PC-9 (cell line): ENCODE measurements at regions not wholly inside any gene's neighbourhood (a gene's known extent, or its start where the extent isn't known, plus 50 kb on each side); places are given as distances from the start of the nearest gene placed in this dataset.

ENCODE experiments used
- CTCF ChIP-seq: fragments of 200-600 bp; sonication (generic); conservative IDR thresholded peaks from 2 replicates; pipeline ENCODE4 v1.6.1; 2017; ENCODE audit warnings: mixed run types, antibody characterized with exemption, mild to moderate bottlenecking, moderate library complexity
- EZH2 ChIP-seq: fragments of 200-600 bp; sonication (generic); IDR thresholded peaks from 2 replicates; pipeline ENCODE4 v1.8.0; 2017; ENCODE audit warnings: antibody characterized with exemption, low read depth

- TF ChIP-seq CTCF, result no peak
- TF ChIP-seq EZH2, result no peak
These were observed 928.9 kb upstream of the NR2F2 start for GRCh38 chr15:95401587-95401986.
